Vagina (tissue), 2 donors: ENCODE measurements at regions not wholly inside any gene's neighbourhood (a gene's known extent, or its start where the extent isn't known, plus 50 kb on each side); places are given as distances from the start of the nearest gene placed in this dataset.

ENCODE experiments used
- DNase-seq, 2 donors: peaks; one replicate each; pipeline ENCODE4 v3.0.0-alpha.2; 2017; ENCODE audit errors: extremely low spot score in 2 of 2
- H3K27ac ChIP-seq: fragments of 200-600 bp; sonication (generic); one replicate; pipeline ENCODE4 v1.5.1; 2019
- H3K27me3 ChIP-seq: fragments of 200-600 bp; sonication (generic); one replicate; pipeline ENCODE4 v1.5.1; 2019
- H3K36me3 ChIP-seq, 2 donors: fragments of 200-600 bp; sonication (generic); one replicate each; pipeline ENCODE4 v1.5.1; 2017 to 2019
- H3K4me1 ChIP-seq: fragments of 200-600 bp; sonication (generic); one replicate; pipeline ENCODE4 v1.5.1; 2019
- H3K4me3 ChIP-seq, 2 donors: fragments of 200-600 bp; sonication (generic); 1 replicate in 1 of 2; 2 replicates in 1 of 2; pipeline ENCODE4 v1.5.1; 2016 to 2019
- H3K9me3 ChIP-seq: fragments of 200-600 bp; sonication (generic); one replicate; pipeline ENCODE4 v1.5.1; 2019
- CTCF ChIP-seq, 3 experiments: fragments of 450-650 bp in 2 of 3; fragments of 200-600 bp in 1 of 3; sonication (generic) in 1 of 3; IDR thresholded peaks; one replicate each; pipeline ENCODE4 v1.5.1; 2017 to 2019; ENCODE audit warnings: antibody characterized with exemption in 3 of 3, mild to moderate bottlenecking in 2 of 3, moderate library complexity in 2 of 3
- POLR2A ChIP-seq, 2 donors: fragments of 450-650 bp; IDR thresholded peaks; one replicate each; pipeline ENCODE4 v1.6.1; 2017; ENCODE audit warnings: antibody characterized with exemption in 2 of 2, mild to moderate bottlenecking in 2 of 2, moderate library complexity in 2 of 2
- POLR2AphosphoS5 ChIP-seq, 2 donors: sonication (generic); formaldehyde crosslinking; IDR thresholded peaks; one replicate each; pipeline ENCODE4 v1.9.0; 2017; ENCODE audit warnings: antibody characterized with exemption in 2 of 2, mild to moderate bottlenecking in 2 of 2, low read depth in 1 of 2; ENCODE audit not compliant: insufficient read depth in 1 of 2
- intact Hi-C: fragments of 100-400 bp; cut with DNase I; formaldehyde crosslinking; loops from one replicate; pipeline ENCODE4 v1.15.1; 2023

- no peaks in the 10 kb centered on the region for H3K36me3 ChIP-seq
- DNase-seq, result no peak
- intact Hi-C loops, result no loop called here
- no peak overlapping the region for H3K27ac ChIP-seq
- H3K4me1 ChIP-seq, result no peaks in the 10 kb centered on the region
- no peak for TF ChIP-seq CTCF (IDR thresholded peaks at IDR 0.05)
- TF ChIP-seq POLR2AphosphoS5 (IDR thresholded peaks at IDR 0.05; ENCODE audit: insufficient read depth in 1 of 2, low read depth in 1 of 2), result no peak
- no peak for TF ChIP-seq POLR2A (IDR thresholded peaks at IDR 0.05)
- H3K9me3 ChIP-seq, result no peaks in the 10 kb centered on the region
- no peaks in the 10 kb centered on the region for H3K27me3 ChIP-seq
- no peak overlapping the region for H3K4me3 ChIP-seq
Measured at GRCh38 chr2:107160640-107161239, 274.8 kb upstream of the ST6GAL2 start.

- Histone ChIP-seq H3K4me1 (no peaks in the 10 kb centered on the region), H3K9me3 (no peaks in the 10 kb centered on the region), H3K27ac (no peak overlapping the region), H3K36me3 (no peaks in the 10 kb centered on the region), H3K27me3 (no peaks in the 10 kb centered on the region), H3K4me3 (no peak overlapping the region)
- no peak for DNase-seq
- TF ChIP-seq POLR2AphosphoS5 (IDR thresholded peaks at IDR 0.05; ENCODE audit: insufficient read depth in 1 of 2, low read depth in 1 of 2) (no peak), POLR2A (IDR thresholded peaks at IDR 0.05) (no peak), CTCF (IDR thresholded peaks at IDR 0.05) (no peak)
- intact Hi-C loops, result no loop called here
Measured at GRCh38 chr2:107168141-107168540, 282.2 kb upstream of the ST6GAL2 start.

- Histone ChIP-seq H3K27me3 (no peaks in the 10 kb centered on the region), H3K36me3 (no peaks in the 10 kb centered on the region), H3K4me1 (no peaks in the 10 kb centered on the region), H3K4me3 (no peak overlapping the region), H3K9me3 (no peaks in the 10 kb centered on the region), H3K27ac (no peak overlapping the region)
- intact Hi-C loops, result no loop called here
- DNase-seq, result no peak
- TF ChIP-seq POLR2A (IDR thresholded peaks at IDR 0.05) (no peak), CTCF (IDR thresholded peaks at IDR 0.05) (no peak), POLR2AphosphoS5 (IDR thresholded peaks at IDR 0.05; ENCODE audit: insufficient read depth in 1 of 2, low read depth in 1 of 2) (no peak)
Measured at GRCh38 chr2:107174171-107174570, 288.2 kb upstream of the ST6GAL2 start.

GRCh38 chr2:107182981-107183380 is 297.0 kb upstream of the ST6GAL2 start:
- Histone ChIP-seq H3K36me3 (no peaks in the 10 kb centered on the region), H3K27me3 (no peaks in the 10 kb centered on the region), H3K9me3 (no peaks in the 10 kb centered on the region), H3K4me1 (no peaks in the 10 kb centered on the region), H3K27ac (no peak overlapping the region), H3K4me3 (no peak overlapping the region)
- intact Hi-C loops, result no loop called here
- no peak for TF ChIP-seq POLR2A (IDR thresholded peaks at IDR 0.05)
- no peak for DNase-seq

GRCh38 chr2:107187870-107188269 is 301.9 kb upstream of the ST6GAL2 start:
- Histone ChIP-seq H3K36me3 (no peaks in the 10 kb centered on the region), H3K4me1 (no peaks in the 10 kb centered on the region), H3K27me3 (no peaks in the 10 kb centered on the region), H3K27ac (no peak overlapping the region), H3K9me3 (no peaks in the 10 kb centered on the region), H3K4me3 (no peak overlapping the region)
- intact Hi-C loops, result no loop called here
- DNase-seq, result no peak
- no peak for TF ChIP-seq POLR2A (IDR thresholded peaks at IDR 0.05)
- no peak for TF ChIP-seq POLR2AphosphoS5 (IDR thresholded peaks at IDR 0.05; ENCODE audit: insufficient read depth in 1 of 2, low read depth in 1 of 2)
- no peak for TF ChIP-seq CTCF (IDR thresholded peaks at IDR 0.05)
